Nephron (organoid): ENCODE measurements at regions not wholly inside any gene's neighbourhood (a gene's known extent, or its start where the extent isn't known, plus 50 kb on each side); places are given as distances from the start of the nearest gene placed in this dataset.

Experiments
- H3K27ac Mint-ChIP-seq, 3 experiments: 2 replicates each; pipeline ENCODE4 v1.8.0; 2020; ENCODE audit warnings: mixed read lengths in 3 of 3, mild to moderate bottlenecking in 2 of 3, moderate library complexity in 1 of 3
- H3K27me3 Mint-ChIP-seq: 2 replicates; pipeline ENCODE4 v1.8.0; 2021; ENCODE audit warnings: low read depth, mild to moderate bottlenecking, moderate library complexity, mixed read lengths
- H3K36me3 Mint-ChIP-seq: 2 replicates; pipeline ENCODE4 v1.8.0; 2020; ENCODE audit warnings: low read depth, mixed read lengths
- H3K4me1 Mint-ChIP-seq: 2 replicates; pipeline ENCODE4 v1.8.0; 2020; ENCODE audit warnings: mixed read lengths
- H3K4me3 Mint-ChIP-seq, 3 experiments: 2 replicates each; pipeline ENCODE4 v1.8.0; 2020; ENCODE audit warnings: mild to moderate bottlenecking in 3 of 3, mixed read lengths in 3 of 3, moderate library complexity in 2 of 3
- H3K9me3 Mint-ChIP-seq: 2 replicates; pipeline ENCODE4 v1.8.0; 2020; ENCODE audit warnings: mixed read lengths
- CTCF ChIP-seq, 3 experiments: fragments of 200-600 bp; sonication (generic); IDR thresholded peaks; one replicate each; pipeline ENCODE4 v1.5.0; 2021; ENCODE audit warnings: antibody characterized with exemption in 3 of 3; ENCODE audit not compliant: unreplicated experiment in 3 of 3

GRCh38 chr9:94169968-94170367 lies 85.7 kb downstream of the PTPDC1 start:
- Mint-ChIP-seq H3K4me3 (peak overlapping the region; percentile 11 to 75 (median 44)), H3K9me3 (no peaks in the 10 kb centered on the region), H3K27me3 (no peaks in the 10 kb centered on the region), H3K36me3 (peaks cover 22% of the 10 kb centered on the region), H3K4me1 (peaks cover 61% of the 10 kb centered on the region), H3K27ac (peak overlapping the region in 1 of 3 experiments; percentile 33)
- TF ChIP-seq CTCF (IDR thresholded peaks at IDR 0.05; ENCODE audit: unreplicated experiment in 3 of 3), result no peak

- no peaks in the 10 kb centered on the region for H3K27me3 Mint-ChIP-seq
- no peaks in the 10 kb centered on the region for H3K9me3 Mint-ChIP-seq
- no peak for TF ChIP-seq CTCF (IDR thresholded peaks at IDR 0.05; ENCODE audit: unreplicated experiment in 3 of 3)
- H3K4me1 Mint-ChIP-seq, result peaks cover 65% of the 10 kb centered on the region
- no peak overlapping the region for H3K4me3 Mint-ChIP-seq
- no peak overlapping the region for H3K27ac Mint-ChIP-seq
- H3K36me3 Mint-ChIP-seq, result peaks cover 51% of the 10 kb centered on the region
Observed at GRCh38 chr9:94173632-94174031, 85.5 kb upstream of the ZNF169 start.

DNA sequence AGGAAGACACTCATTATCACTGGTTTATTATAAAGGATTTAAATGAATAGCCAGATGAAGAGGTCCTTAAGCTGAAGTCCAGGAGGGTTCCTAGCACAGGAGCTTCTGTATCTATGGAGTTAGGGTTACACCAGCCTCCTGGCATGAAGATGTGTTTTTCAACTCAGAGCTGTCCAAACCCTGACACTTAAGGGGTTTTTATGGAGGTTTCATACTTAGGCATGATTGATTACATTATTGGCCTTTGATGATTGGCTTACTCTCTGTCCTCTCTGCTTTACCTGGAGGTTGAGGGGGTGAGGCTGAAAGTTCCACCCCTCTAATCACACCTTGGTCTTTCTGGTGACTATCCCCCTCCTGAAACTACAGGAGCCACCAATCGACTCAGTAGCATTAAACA lies 84.9 kb upstream of the ZNF169 start:
- Mint-ChIP-seq H3K4me3 (no peak overlapping the region), H3K27ac (peak overlapping the region in 1 of 3 experiments; percentile 37), H3K36me3 (peaks cover 54% of the 10 kb centered on the region), H3K4me1 (peaks cover 62% of the 10 kb centered on the region), H3K9me3 (no peaks in the 10 kb centered on the region), H3K27me3 (no peaks in the 10 kb centered on the region)
- no peak for TF ChIP-seq CTCF (IDR thresholded peaks at IDR 0.05; ENCODE audit: unreplicated experiment in 3 of 3)

- H3K27ac Mint-ChIP-seq, result no peak overlapping the region
- no peaks in the 10 kb centered on the region for H3K27me3 Mint-ChIP-seq
- H3K4me1 Mint-ChIP-seq, result peaks cover 59% of the 10 kb centered on the region
- H3K36me3 Mint-ChIP-seq, result peaks cover 67% of the 10 kb centered on the region
- H3K4me3 Mint-ChIP-seq, result no peak overlapping the region
- TF ChIP-seq CTCF (IDR thresholded peaks at IDR 0.05; ENCODE audit: unreplicated experiment in 3 of 3), result no peak
- no peaks in the 10 kb centered on the region for H3K9me3 Mint-ChIP-seq
Observed at GRCh38 chr9:94175669-94176068, 83.4 kb upstream of the ZNF169 start.

- H3K27me3 Mint-ChIP-seq, result no peaks in the 10 kb centered on the region
- TF ChIP-seq CTCF (IDR thresholded peaks at IDR 0.05; ENCODE audit: unreplicated experiment in 3 of 3), result no peak
Observed at GRCh38 chr9:94176608-94177007, 82.5 kb upstream of the ZNF169 start.

GRCh38 chr9:94178927-94179326 lies 80.2 kb upstream of the ZNF169 start:
- Mint-ChIP-seq H3K27me3 (no peaks in the 10 kb centered on the region), H3K27ac (peak overlapping the region in 2 of 3 experiments; percentile 0 to 5), H3K36me3 (peaks cover 75% of the 10 kb centered on the region), H3K4me3 (no peak overlapping the region), H3K9me3 (no peaks in the 10 kb centered on the region), H3K4me1 (peaks cover 60% of the 10 kb centered on the region)
- TF ChIP-seq CTCF (IDR thresholded peaks at IDR 0.05; ENCODE audit: unreplicated experiment in 3 of 3), result no peak

More at GRCh38 chr9:94176608-94177007, 82.5 kb upstream of the ZNF169 start:
- Mint-ChIP-seq H3K9me3 (no peaks in the 10 kb centered on the region), H3K4me1 (peaks cover 66% of the 10 kb centered on the region), H3K36me3 (peaks cover 70% of the 10 kb centered on the region), H3K4me3 (no peak overlapping the region), H3K27ac (no peak overlapping the region)
